Left lobe of liver (tissue), 2 donors: ENCODE measurements at regions not wholly inside any gene's neighbourhood (a gene's known extent, or its start where the extent isn't known, plus 50 kb on each side); places are given as distances from the start of the nearest gene placed in this dataset.
"Not testable (repeated sequence)": the region's sequence is repeated elsewhere in the genome, so short reads cannot be mapped to it uniquely, and the experiment has no call there.

Source experiments
- ATAC-seq: fragments of 200-7000 bp; cut with Tn5 transposase; one replicate; pipeline ENCODE4 v1.9.1; 2020; ENCODE audit warnings: mild to moderate bottlenecking, moderate library complexity
- DNase-seq: peaks from one replicate; pipeline ENCODE4 v3.0.0-alpha.2; 2020; ENCODE audit warnings: low spot score
- donor health status: DM: no; HTN: no; CAD: no; lungs with moderate emphysema.
- donor health status: DM: no; HTN: yes; CAD: no.

DNA sequence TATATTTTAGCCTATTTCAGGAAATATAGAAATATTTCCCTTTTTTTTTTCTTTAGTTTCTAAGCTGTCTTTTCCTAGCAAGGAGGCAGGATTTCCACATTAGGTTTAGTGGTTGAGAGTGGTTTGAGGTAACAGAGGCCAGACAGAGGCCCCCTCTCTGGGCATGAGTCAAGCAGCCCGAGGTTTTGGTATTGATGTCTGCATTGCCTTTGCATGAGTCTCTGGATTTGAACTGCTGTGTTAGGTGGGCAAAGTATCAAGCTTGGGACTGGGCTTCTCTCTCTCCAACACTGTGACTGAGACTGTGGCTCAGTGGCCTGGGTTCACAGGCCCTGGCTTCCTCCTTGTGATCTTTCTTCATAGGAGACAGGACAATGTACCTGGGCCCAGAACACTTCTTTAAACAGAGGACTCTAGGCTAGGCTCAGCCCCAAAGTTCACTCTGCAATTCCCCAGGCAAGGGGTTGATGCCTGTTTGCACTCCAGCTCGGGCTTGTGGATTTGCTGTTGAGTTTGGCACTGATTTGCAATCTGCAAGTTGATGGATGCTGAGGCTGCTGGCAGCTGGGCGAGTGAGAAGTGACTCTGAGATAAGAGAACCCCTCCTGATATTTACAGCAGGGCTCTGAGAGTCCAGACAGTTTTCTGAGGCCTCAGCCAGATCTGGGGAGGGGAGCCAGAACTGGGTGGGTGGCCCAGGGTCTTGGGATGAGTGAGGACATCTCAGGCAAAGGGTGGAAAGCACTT is 271.2 kb downstream of the EN1 start:
- ATAC-seq (no peak), DNase-seq (no peak)

DNA sequence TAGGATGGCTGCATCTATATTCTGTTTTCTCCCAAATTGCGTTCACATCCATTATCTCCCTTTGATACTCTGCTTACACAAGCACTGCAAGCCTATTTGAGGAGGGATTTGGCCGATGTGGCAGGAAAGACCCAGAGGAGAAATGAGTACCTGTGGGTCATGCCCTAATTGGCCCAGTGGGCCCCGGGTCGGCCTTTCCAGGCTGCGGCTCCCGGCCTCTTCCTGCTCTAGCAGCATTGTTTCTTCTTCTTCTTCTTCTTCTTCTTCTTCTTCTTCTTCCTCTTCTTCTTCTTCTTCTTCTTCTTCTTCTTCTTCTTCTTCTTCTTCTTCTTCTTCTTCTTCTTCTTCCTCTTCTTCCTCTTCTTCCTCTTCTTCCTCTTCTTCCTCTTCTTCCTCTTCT is 275.1 kb downstream of the EN1 start:
- DNase-seq, ATAC-seq: not testable (repeated sequence)

DNA sequence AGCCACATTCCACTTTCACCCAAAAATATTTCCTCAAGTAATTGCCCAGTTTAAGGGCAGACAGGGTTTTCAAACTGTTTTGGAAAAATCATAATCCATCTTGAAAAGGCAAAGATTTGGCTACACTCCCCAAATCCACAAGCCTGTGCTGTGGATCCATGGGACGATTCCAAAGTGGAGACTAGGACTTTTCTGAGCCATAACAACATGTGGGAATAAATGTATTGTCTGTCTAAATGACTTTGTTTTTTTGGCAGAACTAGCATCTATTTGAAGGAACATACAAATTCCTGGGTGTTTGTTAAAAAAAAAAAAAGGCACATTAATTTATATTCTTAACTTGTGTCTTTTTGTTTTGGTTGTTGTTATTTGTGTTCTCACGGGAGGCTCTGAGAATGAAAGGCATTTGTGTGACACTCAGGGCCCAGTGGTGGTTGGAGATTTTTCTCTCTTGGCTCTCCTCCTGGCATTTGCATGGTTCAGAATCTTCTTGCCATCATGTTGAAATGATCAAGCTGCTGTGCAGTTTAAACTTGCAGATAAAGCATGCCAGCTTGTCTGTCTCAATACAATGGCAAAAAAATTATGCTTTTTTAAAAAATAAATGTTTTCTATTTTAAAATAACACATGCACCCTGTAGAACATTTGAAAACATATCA is 277.4 kb downstream of the EN1 start:
- DNase-seq: no peak
- no peak for ATAC-seq

DNA sequence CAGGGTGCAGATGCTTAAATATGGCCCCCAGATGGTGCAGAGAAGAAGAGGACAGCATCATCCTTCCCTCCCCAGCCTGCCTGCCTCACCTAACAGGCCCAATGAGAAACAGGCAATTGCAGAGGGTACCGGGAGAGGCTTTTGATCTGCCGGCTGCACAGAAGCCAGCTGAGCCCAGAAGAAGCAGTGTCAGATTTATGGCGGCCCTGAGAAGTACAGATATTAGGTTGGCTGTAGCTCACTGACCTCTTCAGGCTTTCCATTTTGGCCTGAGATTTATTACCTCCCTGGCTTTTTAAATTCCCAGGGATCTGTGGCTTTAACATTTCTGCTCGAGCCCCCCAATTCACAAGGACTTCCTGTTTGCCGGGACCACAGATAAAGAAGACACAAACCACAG is 278.7 kb downstream of the EN1 start:
- DNase-seq (no peak), ATAC-seq (no peak)

DNA sequence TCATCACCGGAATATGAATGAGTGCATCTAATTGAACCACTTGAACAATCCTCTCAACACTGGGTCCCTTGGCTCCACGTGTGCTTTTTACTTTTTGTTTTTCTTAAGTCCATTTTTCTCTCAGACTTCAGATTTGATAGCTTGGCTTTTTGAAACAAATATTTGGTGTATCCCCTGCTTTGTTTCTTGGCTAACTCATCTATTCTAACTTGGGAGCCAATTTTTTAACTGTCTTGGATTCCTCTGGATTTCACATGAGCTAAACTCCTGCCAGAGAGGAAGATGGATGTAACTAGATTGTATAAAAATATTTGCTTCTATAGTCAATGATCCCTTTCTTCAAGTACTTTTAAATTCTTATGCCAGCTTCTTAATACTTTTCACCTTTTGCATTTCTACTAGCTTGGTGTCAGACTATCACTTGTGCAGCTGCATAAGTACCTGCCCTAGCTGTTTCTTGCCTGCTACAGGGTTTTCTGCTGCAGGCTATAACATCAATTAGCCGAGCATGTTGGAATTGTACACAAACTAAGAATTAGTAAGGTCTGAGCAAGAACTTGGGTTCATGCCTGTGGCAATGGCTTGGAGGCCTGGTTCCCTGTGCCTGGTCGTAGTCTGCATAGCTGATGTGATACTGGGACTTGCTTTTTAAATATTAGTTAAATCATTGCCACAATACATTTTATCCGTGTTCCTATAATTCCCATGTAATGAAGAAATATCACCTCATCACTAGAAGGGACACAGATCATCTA is 281.5 kb downstream of the EN1 start:
- DNase-seq (no peak), ATAC-seq (no peak)

DNA sequence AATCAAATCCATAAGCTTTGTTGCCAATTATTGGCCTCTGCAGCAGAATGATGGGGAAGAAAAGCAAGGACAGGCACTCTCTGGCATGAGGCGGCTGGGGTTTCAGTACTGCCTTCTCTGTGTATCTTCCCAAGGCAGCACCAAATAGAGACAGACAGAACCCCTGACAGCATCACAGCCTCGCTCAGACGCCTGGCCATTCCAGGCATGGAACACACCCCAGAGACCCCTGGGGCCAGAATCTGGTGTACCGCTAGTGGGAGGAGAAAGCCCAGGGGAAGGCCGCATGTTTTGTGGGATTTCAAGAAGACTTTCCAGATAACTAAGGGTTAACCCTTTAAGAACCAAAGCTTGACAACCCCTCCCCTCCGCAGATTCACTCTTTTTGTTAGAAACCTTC is 282.1 kb downstream of the EN1 start:
- ATAC-seq: no peak
- DNase-seq: no peak

DNA sequence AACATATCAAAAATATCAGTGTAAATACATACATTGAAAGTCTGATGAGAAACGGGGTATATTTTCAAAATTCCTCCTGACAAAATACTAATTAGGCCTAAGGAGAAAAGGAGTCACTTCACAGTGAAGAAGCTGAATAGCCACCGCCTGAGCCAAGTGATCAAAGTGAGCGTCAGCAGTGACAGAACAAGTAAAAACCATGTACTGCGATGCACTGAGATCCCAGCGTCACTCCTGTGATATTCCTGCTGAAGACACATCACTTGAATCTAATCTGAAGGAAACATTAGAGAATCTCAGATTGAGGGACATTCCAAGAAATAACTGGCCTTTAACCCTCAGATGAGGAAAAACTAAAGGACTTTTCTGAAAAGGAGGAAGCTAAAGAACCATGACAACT is 285.3 kb downstream of the EN1 start:
- ATAC-seq (no peak), DNase-seq (no peak)

DNA sequence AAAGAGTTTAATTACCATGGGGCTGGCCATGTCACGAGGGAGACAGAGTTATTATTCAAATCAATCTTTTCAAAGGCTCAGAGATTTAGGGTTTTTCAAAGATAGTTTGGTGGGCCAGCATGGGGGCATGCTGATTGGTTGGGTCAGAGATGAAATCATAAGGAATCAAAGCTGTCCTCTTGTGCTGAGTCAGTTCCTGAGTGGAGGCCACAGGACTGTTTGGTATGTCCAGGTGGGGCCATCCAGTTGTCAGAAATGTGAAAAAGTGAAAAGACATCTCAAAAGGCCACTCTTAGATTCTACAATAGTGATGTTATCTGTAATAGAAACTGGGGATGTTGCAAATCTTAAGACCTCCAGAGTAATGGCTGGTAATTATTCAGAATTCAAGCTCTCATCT is 288.6 kb downstream of the EN1 start:
- ATAC-seq (no peak), DNase-seq (no peak)

DNA sequence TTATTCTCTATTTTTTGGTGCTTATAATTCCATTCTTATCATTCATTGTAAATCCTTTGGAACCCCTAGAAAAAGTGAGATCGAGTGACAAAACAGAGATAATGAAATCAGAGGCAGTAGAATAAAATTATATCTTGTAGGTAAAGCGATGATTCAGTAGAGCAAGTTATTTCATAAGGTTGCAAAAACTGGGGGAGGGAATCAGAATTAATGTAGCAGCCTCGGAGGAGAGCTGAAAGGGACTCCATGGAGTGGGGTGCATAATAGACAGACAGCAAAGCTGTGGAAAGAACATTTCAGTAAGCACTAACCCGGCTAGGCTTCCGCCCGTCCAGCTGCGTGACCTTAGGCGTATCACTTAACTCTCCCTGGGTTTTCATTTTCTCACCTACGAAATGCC is 289.7 kb downstream of the EN1 start:
- DNase-seq (no peak), ATAC-seq (no peak)

DNA sequence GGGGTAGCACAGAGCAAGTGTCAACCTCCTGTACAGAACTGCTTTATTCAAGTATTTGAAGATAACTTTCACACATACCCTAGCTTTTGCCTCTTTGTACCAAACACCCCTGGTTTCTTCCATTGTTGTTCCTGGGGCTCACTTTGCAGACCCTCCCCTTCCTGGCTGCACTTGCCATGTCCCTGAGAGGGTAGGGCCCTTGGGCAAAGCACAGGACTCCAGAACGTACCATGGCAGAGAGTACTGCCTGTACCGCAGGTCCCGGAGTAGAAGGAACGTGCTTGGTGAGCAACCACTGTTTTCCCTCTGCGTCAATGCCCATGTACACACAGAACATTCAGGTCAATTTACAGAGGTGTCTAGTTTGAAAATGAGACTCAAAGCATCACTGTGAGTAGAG is 290.4 kb downstream of the EN1 start:
- DNase-seq (no peak), ATAC-seq (no peak)

DNA sequence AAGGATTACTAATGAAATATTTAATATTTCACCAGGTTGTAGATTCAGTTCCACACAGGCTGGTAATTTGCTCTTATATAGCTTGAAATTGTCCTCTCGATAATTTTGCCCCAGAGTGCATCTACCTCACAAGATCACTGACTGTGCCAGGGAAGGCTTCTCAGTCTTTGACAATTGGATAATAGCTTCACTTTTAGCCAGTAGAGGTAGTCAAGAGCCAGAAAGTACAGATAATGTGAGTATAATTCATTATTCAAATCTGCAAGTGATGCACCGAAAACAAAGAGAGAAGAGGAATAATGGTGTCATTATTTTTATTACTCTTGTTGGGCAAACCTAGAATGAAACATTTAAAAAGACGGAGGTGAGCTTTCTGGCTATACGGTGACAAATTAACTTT is 292.8 kb downstream of the EN1 start:
- DNase-seq: no peak
- no peak for ATAC-seq

DNA sequence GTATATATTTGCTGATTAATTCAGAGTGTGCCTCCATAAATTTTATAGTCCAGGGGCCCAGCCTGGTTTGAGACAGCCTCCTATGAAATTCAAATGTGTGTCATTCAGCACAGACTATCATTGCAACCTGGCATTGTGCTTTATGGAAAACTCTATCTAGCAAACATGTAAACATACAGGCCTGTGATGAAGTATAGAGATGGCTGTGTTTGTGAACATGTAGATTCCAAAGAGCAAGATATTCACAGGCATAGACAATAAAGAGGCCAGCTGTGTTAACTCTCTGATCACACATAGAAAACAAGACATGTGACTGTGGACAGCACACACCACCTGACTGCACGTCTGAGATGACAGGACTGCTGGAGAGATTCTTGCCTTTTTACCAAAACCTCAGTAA is 297.9 kb downstream of the EN1 start:
- no peak for DNase-seq
- no peak for ATAC-seq

DNA sequence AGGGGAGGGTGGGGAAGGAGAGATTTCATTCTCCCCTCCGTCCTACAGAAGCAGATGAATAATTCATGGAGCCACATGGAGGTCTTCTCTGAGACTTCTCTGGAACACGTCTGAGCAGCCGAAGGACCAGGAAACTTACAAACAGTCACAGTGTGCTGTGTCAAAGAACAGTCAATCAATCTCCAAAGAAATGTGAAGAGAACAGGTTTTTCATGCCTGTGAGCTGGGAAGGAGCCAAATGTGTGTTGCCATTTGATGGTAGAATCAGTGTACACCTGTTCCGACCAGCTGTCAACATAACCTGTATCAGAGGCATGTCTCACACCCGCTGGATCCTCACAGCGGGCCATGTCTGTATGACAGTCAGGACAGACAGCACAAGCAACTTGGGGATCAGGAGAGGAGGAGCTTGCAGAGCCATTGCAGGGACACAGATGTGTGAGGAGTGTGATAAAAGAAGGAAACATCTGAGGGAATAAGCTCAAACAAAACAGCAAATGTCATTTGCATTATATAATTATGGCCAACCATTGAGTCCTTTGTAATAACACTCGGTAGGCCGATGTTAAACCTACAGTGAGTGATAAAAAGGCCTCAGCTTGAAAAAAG is 298.5 kb downstream of the EN1 start:
- ATAC-seq: no peak
- no peak for DNase-seq

DNA sequence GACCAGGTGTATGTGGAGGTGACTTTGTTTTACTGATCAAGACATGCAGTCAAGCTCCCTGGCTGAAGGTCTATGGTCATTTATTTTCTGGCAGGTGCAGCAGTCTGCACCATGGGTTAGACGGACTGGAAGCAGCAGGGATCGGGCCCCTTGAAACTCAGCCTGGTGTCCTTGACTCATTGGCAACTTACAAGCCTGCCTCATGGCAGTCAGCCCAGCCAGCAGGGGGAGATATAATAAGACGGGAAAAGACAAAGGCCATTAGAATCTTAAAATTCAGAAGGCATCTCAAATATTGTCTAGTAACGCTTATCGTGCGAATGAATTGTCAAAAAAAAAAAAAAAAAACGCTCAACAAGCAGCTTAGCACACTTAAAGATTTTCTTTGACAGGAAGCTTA is 308.2 kb downstream of the EN1 start:
- ATAC-seq (peak; percentile 21), DNase-seq (no peak)

DNA sequence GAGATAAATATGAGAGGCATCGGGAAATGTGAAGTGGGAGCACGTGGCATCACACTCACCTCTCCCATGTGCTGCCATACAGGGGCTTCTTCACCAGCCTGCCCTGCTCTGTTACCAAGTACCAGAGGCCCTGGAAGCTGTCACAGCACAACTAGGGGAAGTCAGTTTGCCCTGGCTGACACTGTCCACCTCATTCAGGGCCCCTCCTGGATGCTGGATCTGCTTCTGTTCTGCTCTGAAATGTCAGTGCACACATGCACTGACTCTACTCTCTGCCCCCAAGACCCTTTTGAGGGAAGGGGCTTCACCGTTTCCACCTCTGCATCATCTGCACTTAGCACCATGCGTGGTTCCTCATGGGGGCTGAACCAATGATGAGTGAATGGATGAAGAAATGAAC is 311.1 kb downstream of the EN1 start:
- ATAC-seq (no peak), DNase-seq (no peak)

DNA sequence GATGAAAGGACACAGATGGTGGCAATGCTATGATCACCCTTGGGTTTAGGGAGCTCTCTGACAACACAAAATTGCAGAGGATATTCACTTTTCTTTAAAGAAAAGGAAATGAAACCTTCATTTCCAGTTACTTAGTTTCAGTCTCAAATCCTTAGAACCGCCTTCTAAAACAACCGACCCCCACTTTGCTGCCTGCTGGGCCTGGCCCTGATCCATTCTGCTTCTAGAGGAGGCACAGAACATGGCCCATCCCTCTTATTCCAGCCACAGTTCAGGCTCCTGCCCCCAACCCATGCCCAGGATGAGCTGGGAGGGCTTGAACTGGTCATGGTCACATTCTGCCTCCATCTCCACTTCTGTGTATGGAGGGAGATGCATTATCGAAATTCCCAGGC is 311.6 kb downstream of the EN1 start:
- no peak for ATAC-seq
- no peak for DNase-seq

DNA sequence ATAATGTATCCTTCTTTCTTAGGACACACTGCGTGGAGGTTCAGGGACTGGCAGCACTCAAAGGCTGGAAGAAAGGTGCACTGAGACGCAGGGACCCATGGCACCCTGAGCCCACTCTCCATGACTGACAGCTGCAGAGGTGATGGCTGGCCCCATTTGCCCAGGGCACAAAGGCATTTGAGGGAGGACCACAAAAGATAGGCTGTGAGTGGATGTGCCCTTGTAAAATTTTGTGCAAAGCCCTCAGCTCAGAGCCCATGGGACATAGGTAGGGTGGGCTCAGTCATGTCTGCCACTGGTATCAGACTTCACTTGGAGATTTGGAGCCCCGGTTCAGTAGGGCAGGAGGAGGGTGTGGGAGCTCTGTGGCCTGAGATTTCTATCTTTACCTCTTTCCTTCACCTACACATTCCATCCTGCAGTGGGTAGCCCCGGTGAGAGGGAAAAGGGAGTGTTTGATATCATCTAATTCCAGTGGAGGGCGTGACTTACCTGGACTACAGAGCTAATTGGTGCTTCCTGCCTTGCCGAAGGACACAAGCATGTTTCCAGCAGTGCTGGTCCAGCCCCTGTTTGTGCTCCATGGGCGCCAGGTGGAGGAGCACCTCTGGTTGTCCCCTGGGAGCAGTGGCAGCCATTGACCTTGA is 312.2 kb downstream of the EN1 start:
- ATAC-seq (no peak), DNase-seq (no peak)

DNA sequence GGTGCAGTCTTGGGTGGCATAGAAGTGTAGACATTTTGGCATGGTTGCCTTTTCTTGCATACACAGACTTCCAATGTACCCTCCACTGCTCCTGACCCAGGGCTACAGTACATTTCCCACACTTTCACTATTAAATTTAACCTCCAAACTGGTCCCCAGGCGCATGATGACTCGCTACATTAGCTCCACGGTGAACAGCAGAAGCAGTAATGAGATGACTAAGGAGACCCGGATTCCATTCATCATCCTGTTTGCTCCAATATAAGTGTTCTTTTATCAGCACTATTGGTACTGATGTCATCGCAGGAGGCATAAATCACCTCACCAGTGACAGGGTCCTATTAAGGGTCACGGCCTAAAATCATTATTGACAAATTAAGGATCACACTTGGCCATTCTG is 316.5 kb downstream of the EN1 start:
- ATAC-seq: no peak
- no peak for DNase-seq

DNA sequence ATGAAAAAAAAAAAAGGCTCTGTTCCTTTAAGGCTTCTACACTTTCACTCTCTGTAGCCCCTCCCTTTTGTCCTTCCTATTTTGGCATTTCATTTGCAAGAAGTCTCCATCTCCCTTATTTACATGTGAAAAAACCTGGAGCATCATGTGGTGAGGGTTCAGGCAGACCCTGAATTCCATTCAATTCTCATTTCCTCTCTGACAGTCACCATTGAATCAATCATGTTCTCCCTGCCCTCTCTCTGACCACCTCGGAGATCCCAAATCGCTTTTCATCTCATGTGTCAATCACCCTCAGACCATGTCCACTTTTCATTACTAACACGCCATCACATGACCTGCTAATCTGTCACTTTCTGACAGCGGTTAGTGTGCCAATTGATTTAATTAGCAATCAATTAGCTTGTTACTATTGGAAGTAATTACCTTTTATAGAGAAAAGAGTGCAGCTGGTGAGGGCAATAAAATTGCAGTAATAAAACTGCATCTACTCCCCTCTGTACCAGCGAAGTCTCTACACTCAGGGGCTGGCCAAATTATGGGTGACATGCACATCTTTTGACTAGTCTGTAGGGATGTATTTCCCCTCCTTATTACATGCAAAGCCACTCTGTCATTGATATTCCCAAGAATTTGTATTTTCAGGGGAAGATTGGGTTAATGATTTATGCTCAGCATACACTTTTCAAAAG is 317.4 kb downstream of the EN1 start:
- ATAC-seq (no peak), DNase-seq (no peak)

DNA sequence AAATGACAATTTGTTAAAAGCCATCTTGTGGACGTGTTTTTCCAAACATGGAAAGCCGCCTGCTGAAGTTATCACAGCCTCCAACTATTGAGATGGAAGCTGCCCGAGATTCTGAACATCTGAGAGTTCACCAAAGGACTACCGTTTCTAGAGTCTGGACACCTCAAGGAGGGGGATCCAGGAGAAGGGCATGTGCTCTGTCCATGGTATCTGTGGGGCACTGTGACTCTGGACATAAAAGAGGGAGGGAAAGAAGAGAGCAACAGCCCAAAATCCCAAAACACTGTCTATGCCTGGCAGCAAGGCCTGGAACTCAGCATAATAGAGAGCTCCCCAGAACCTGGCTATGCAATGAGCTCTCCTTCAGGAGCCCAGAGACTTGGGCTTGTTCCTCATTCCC is 319.9 kb downstream of the EN1 start:
- DNase-seq (no peak), ATAC-seq (no peak)

DNA sequence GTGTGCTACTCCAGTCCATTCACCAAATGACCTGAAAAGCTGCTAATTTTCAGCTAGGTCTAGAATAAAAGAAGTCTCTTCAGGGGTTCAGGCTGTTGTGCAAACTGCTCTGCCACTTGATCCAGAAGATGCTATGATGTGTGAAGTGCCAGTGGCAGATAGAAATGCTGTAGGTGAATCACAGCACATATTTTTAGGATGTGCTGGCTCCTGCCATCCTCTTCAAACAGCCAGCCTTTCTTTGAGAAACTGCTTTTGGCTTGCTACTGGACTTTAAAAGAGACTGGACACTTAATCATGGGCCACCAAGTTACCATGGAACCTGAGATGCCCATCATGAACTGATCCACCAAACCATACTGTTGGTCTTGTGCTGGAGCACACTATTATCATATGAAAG is 322.1 kb downstream of the EN1 start:
- DNase-seq (no peak), ATAC-seq (no peak)
